ENCODE measurements at regions not wholly inside any gene's neighbourhood (a gene's known extent, or its start where the extent isn't known, plus 50 kb on each side); places are given as distances from the start of the nearest gene placed in this dataset.

DNA sequence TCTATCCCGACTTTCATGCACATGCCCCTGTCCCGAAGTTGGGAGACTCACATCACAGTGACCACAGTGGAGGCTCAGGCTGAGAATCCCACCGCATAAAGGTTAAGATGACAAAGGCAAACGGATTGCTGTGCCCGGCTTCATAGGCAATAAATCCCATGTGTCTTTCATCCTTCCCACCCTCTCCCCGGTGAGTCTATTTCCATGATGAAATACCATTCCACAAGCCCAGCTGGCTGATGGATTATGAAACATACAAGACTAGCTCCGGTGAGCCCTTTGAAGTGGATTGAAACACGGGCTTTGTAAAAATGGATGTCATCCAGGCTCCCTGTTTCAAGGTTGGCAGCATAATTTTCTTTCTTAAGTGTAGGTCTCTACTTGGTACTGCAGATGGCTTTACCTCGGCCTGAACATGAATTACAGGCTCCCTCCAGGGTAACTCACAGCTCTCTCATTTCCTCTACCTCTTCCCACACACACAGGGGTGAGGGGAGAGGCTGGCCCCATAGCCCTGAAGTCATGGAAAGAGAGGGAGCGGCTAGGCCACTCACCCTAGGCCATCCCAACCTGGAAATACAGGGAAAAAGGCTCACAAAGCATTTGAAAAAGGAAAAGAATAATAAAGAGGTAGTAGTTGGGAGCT is 92.0 kb upstream of the CALN1 start (continued):
- no peak for TF ChIP-seq SP7 (tag by site-specific recombination; IDR thresholded peaks at IDR 0.05)
- no peak for TF ChIP-seq ZNF558 (tag by site-specific recombination; IDR thresholded peaks at IDR 0.05)
- TF ChIP-seq KLF7 (tag by site-specific recombination; IDR thresholded peaks at IDR 0.05; ENCODE audit: borderline replicate concordance): no peak
- TF ChIP-seq ZBTB20 (tag by site-specific recombination; IDR thresholded peaks at IDR 0.05): no peak

DNA sequence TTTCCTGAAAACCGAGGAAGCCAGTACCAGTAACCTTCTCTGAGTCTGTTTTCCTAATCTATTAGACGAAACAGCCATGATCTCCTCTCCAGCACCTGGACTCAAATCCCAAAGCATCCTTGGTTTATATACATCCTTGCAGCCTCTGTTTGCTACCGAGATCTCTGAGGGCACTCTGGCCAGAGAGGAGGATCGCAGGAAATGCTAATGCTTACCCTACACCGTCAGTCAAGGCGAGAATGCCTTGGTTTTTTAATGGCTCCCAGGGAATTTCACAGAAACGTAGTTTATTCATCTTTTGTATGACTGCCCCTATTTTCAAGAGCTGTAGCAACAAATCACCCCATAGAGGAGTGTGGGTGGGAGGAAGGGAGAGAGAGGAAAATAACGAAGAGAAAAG is 91.5 kb upstream of the CALN1 start:
- ChIA-PET POLR2A (no interaction called here), CTCF (interaction anchor here (3.2 kb wide), 1 partner anchor 9 kb away, joined by 15 read pairs; no protein-coding TSS in a partner anchor)
- TF ChIP-seq ZNF211 (tag by site-specific recombination; IDR thresholded peaks at IDR 0.05; ENCODE audit: low read depth) (no peak), HOXC10 (CRISPR knock-in tag; IDR thresholded peaks at IDR 0.05) (no peak)
- Histone ChIP-seq H3K36me3 (ENCODE audit: control insufficient read depth in 2 of 2, insufficient read depth in 1 of 2, low read length in 2 of 2) (no peaks in the 10 kb centered on the region), H3K4me1 (ENCODE audit: control insufficient read depth, insufficient read depth, low read length) (no peaks in the 10 kb centered on the region), H3K9me3 (ENCODE audit: control insufficient read depth, insufficient read depth, low read depth, low read length) (no peaks in the 10 kb centered on the region), H3K4me3 (ENCODE audit: low read depth, low read length) (no peak overlapping the region), H3K27ac (ENCODE audit: extremely low read depth, low read depth, low read length) (no peak overlapping the region)

- Histone ChIP-seq H3K36me3 (ENCODE audit: control insufficient read depth in 2 of 2, insufficient read depth in 1 of 2, low read length in 2 of 2) (no peaks in the 10 kb centered on the region), H3K4me3 (ENCODE audit: low read depth, low read length) (no peak overlapping the region), H3K27ac (ENCODE audit: extremely low read depth, low read depth, low read length) (no peak overlapping the region), H3K9me3 (ENCODE audit: control insufficient read depth, insufficient read depth, low read depth, low read length) (no peaks in the 10 kb centered on the region), H3K4me1 (ENCODE audit: control insufficient read depth, insufficient read depth, low read length) (no peaks in the 10 kb centered on the region)
- TF ChIP-seq ZNF174 (tag by site-specific recombination; IDR thresholded peaks at IDR 0.05) (no peak), WT1 (tag by site-specific recombination; IDR thresholded peaks at IDR 0.05) (no peak), PRDM4 (tag by site-specific recombination; IDR thresholded peaks at IDR 0.05) (no peak), SCRT1 (tag by site-specific recombination; IDR thresholded peaks at IDR 0.05; ENCODE audit: borderline replicate concordance) (no peak), PRDM2 (tag by site-specific recombination; IDR thresholded peaks at IDR 0.05; ENCODE audit: borderline replicate concordance) (no peak), ZNF701 (tag by site-specific recombination; IDR thresholded peaks at IDR 0.05) (no peak), ZNF114 (tag by site-specific recombination; IDR thresholded peaks at IDR 0.05) (no peak), SALL2 (tag by site-specific recombination; IDR thresholded peaks at IDR 0.05; ENCODE audit: borderline replicate concordance) (no peak), ZNF621 (tag by site-specific recombination; IDR thresholded peaks at IDR 0.05) (no peak), ZBTB17 (tag by site-specific recombination; IDR thresholded peaks at IDR 0.05) (no peak), ZNF266 (tag by site-specific recombination; IDR thresholded peaks at IDR 0.05; ENCODE audit: low read depth) (no peak), ZNF169 (tag by site-specific recombination; IDR thresholded peaks at IDR 0.05) (no peak), ZNF112 (tag by site-specific recombination; IDR thresholded peaks at IDR 0.05) (no peak), MZF1 (tag by site-specific recombination; IDR thresholded peaks at IDR 0.05; ENCODE audit: borderline replicate concordance) (no peak), KLF7 (tag by site-specific recombination; IDR thresholded peaks at IDR 0.05; ENCODE audit: borderline replicate concordance) (no peak), ZNF2 (tag by site-specific recombination; IDR thresholded peaks at IDR 0.05) (no peak), ZNF184 (tag by site-specific recombination; IDR thresholded peaks at IDR 0.05) (no peak), ZNF366 (tag by site-specific recombination; conservative IDR thresholded peaks at IDR 0.05) (no peak), ZNF280C (tag by site-specific recombination; IDR thresholded peaks at IDR 0.05) (no peak)
- ChIA-PET CTCF (interaction anchor here (0.6 to 2.4 kb wide), 13 partner anchors 10 to 874 kb away, joined by 3 to 15 read pairs (median 4); no protein-coding TSS in a partner anchor), POLR2A (interaction anchor here (0.6 kb wide), 1 partner anchor 13 kb away, joined by 7 read pairs; no protein-coding TSS in a partner anchor)
These were observed 82.7 kb upstream of the CALN1 start for GRCh38 chr7:72494807-72495206.

All from HEK293 (cell line).